Type B pancreatic cell (in vitro differentiated cells): ENCODE measurements at regions not wholly inside any gene's neighbourhood (a gene's known extent, or its start where the extent isn't known, plus 50 kb on each side); places are given as distances from the start of the nearest gene placed in this dataset.

Experiments
- DNase-seq: peaks from one replicate; pipeline ENCODE4 v3.0.0; 2021; ENCODE audit warnings: mixed read lengths; ENCODE audit not compliant: unreplicated experiment; ENCODE audit errors: extremely low spot score
- H3K27ac Mint-ChIP-seq: 2 replicates; pipeline ENCODE4 v1.8.0; 2021; ENCODE audit warnings: mild to moderate bottlenecking, mixed read lengths
- H3K27me3 Mint-ChIP-seq: 2 replicates; pipeline ENCODE4 v1.8.0; 2021; ENCODE audit warnings: mixed read lengths
- H3K36me3 Mint-ChIP-seq: 2 replicates; pipeline ENCODE4 v1.8.0; 2021; ENCODE audit warnings: mixed read lengths
- H3K4me1 Mint-ChIP-seq: one replicate; pipeline ENCODE4 v1.8.0; 2021; ENCODE audit warnings: mixed read lengths; ENCODE audit not compliant: unreplicated experiment
- H3K4me3 Mint-ChIP-seq: 2 replicates; pipeline ENCODE4 v1.8.0; 2021; ENCODE audit warnings: mild to moderate bottlenecking, mixed read lengths
- H3K9me3 Mint-ChIP-seq: 2 replicates; pipeline ENCODE4 v1.8.0; 2021; ENCODE audit warnings: mixed read lengths
- TF ChIP-seq, protein P1 (sequence below): fragments of 200-600 bp; sonication (generic); conservative IDR thresholded peaks from 2 replicates; pipeline ENCODE4 v1.5.0; 2021; ENCODE audit warnings: antibody characterized with exemption, mild to moderate bottlenecking

DNA sequence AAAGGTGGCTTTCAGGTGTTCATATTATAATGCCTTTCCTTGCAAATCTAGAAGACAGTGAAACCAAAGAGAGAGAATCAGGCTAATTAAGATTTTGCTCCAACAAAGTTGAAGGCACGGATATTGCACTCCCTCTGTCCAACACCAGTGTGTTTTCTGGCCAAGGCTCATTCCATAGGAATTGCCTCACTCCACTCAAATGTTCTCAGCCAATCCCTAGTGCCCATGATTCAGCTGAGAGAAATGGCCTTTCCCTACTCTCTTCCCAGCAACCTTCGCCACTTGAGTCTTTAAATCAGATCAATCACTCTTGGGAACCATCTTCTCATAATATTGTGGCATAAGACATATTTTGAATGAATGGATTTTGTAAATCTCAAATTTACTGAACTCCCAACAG is 768.2 kb upstream of the ACVR2A start:
- Mint-ChIP-seq H3K27ac (no peak overlapping the region), H3K4me3 (no peak overlapping the region), H3K36me3 (no peaks in the 10 kb centered on the region), H3K27me3 (no peaks in the 10 kb centered on the region), H3K9me3 (peaks cover 8% of the 10 kb centered on the region), H3K4me1 (no peaks in the 10 kb centered on the region)
- no peak for DNase-seq
- TF ChIP-seq, protein P1, sequence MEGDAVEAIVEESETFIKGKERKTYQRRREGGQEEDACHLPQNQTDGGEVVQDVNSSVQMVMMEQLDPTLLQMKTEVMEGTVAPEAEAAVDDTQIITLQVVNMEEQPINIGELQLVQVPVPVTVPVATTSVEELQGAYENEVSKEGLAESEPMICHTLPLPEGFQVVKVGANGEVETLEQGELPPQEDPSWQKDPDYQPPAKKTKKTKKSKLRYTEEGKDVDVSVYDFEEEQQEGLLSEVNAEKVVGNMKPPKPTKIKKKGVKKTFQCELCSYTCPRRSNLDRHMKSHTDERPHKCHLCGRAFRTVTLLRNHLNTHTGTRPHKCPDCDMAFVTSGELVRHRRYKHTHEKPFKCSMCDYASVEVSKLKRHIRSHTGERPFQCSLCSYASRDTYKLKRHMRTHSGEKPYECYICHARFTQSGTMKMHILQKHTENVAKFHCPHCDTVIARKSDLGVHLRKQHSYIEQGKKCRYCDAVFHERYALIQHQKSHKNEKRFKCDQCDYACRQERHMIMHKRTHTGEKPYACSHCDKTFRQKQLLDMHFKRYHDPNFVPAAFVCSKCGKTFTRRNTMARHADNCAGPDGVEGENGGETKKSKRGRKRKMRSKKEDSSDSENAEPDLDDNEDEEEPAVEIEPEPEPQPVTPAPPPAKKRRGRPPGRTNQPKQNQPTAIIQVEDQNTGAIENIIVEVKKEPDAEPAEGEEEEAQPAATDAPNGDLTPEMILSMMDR = no peak

- Mint-ChIP-seq H3K36me3 (peaks cover 3% of the 10 kb centered on the region), H3K4me3 (no peak overlapping the region), H3K9me3 (peaks cover 13% of the 10 kb centered on the region), H3K27ac (no peak overlapping the region), H3K4me1 (no peaks in the 10 kb centered on the region), H3K27me3 (no peaks in the 10 kb centered on the region)
- TF ChIP-seq, protein P1 = no peak
- no peak for DNase-seq
Measured at GRCh38 chr2:147068071-147068470, 776.8 kb upstream of the ACVR2A start.

DNA sequence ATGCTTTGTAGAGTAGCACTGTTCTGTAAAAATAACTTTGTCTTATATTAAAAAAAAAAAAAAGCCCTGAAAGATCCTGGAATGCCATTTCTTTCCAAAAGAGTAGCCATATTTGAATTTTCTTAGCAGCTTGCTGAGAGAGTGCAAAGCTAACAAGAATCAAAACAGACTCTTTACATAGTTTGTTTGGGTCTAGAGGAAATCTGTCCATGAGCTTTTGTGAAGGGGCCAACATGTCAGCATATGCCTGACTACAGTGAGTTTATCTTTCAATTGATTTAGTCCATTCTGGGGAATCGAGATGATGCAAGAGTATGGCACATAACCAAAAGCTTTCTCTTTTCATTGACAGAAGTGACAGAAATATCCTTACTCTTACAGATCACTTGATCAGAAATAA is 777.7 kb upstream of the ACVR2A start:
- no peaks in the 10 kb centered on the region for H3K27me3 Mint-ChIP-seq
- no peak for DNase-seq
- TF ChIP-seq, protein P1 = no peak
- no peaks in the 10 kb centered on the region for H3K4me1 Mint-ChIP-seq
- no peak overlapping the region for H3K4me3 Mint-ChIP-seq
- H3K9me3 Mint-ChIP-seq = peaks cover 13% of the 10 kb centered on the region
- H3K36me3 Mint-ChIP-seq = peaks cover 3% of the 10 kb centered on the region
- H3K27ac Mint-ChIP-seq = no peak overlapping the region

DNA sequence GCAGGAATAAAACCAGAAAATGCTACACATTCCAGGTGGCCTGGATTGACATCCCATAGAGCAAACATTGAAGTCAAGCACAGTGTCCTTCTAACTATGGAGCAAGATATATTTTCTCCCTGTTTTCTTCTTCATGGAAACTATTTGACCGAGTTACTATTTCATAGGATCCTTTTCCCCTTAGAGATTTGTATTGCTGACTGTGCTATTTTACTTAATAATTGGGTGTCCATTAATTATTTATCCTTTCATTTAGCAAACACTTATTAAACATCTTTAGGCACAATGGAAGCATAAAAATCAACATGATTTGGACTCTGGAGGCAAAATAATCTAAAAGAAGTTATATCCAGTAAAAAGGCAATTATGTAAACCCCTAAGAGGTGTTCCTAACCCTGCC is 782.8 kb upstream of the ACVR2A start:
- no peak for DNase-seq
- Mint-ChIP-seq H3K36me3 (peaks cover 3% of the 10 kb centered on the region), H3K4me3 (no peak overlapping the region), H3K4me1 (peaks cover 4% of the 10 kb centered on the region), H3K27me3 (no peaks in the 10 kb centered on the region), H3K27ac (no peak overlapping the region), H3K9me3 (peaks cover 13% of the 10 kb centered on the region)
- TF ChIP-seq, protein P1 = no peak

DNA sequence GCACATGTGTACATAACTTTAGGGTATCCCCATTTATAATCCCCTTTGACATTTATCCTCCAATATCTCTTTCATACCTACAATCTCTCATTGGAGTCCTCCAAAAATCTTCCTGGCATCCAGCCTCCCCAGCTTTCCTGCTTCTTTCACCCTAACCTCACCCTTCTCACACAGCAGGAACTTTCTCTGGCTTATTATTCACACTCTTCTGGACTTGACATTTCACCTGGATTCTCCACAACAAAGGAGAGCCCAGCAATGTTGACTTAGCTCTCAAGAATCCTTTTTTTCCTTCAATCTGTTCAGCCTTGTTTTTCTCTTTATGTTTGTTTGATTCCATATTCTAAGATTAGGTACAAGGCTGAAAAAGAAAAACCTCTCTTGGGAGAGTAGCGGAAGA is 783.6 kb upstream of the ACVR2A start:
- TF ChIP-seq, protein P1 = no peak
- no peaks in the 10 kb centered on the region for H3K27me3 Mint-ChIP-seq
- H3K4me3 Mint-ChIP-seq = no peak overlapping the region
- no peak for DNase-seq
- H3K4me1 Mint-ChIP-seq = peaks cover 4% of the 10 kb centered on the region
- peaks cover 13% of the 10 kb centered on the region for H3K9me3 Mint-ChIP-seq
- H3K36me3 Mint-ChIP-seq = peaks cover 3% of the 10 kb centered on the region
- H3K27ac Mint-ChIP-seq = no peak overlapping the region

GRCh38 chr2:147057892-147058490 is 786.8 kb upstream of the ACVR2A start:
- peaks cover 4% of the 10 kb centered on the region for H3K4me1 Mint-ChIP-seq
- H3K36me3 Mint-ChIP-seq = no peaks in the 10 kb centered on the region
- no peak for DNase-seq
- H3K9me3 Mint-ChIP-seq = no peaks in the 10 kb centered on the region
- TF ChIP-seq, protein P1 = no peak
- H3K27ac Mint-ChIP-seq = no peak overlapping the region
- H3K4me3 Mint-ChIP-seq = no peak overlapping the region
- H3K27me3 Mint-ChIP-seq = no peaks in the 10 kb centered on the region
